H54 (cell line): ENCODE measurements at regions not wholly inside any gene's neighbourhood (a gene's known extent, or its start where the extent isn't known, plus 50 kb on each side); places are given as distances from the start of the nearest gene placed in this dataset.
"Not testable (repeated sequence)": the region's sequence is repeated elsewhere in the genome, so short reads cannot be mapped to it uniquely, and the experiment has no call there.

Experiments
- DNase-seq: peaks from one replicate; pipeline ENCODE4 v3.0.0; 2011; ENCODE audit warnings: low spot score, mixed read lengths; ENCODE audit not compliant: insufficient read length
- FAIRE-seq: peaks from 3 replicates; lab custom pipeline; 2011; peaks lifted over from hg19 to GRCh38; lab: Jason Lieb, UNC
- POLR2A ChIP-seq: IDR thresholded peaks from 2 replicates; pipeline ENCODE4 v1.6.1; 2011; ENCODE audit warnings: low read depth, mild to moderate bottlenecking, low read length

GRCh38 chr10:109215291-109216075, 707.8 kb downstream of the XPNPEP1 start:
- DNase-seq = no peak
- no peak for FAIRE-seq
- no peak for TF ChIP-seq POLR2A

- DNase-seq, FAIRE-seq: not testable (repeated sequence)
Measured at GRCh38 chr10:109214891-109215290, 708.4 kb downstream of the XPNPEP1 start.

- DNase-seq (no peak), FAIRE-seq (no peak)
- TF ChIP-seq POLR2A = no peak
Measured at GRCh38 chr10:109207361-109207760, 716.0 kb downstream of the XPNPEP1 start.

GRCh38 chr10:109205929-109206585, 717.3 kb downstream of the XPNPEP1 start:
- DNase-seq (no peak), FAIRE-seq (no peak)

GRCh38 chr10:109203646-109204353, 719.5 kb downstream of the XPNPEP1 start:
- DNase-seq = no peak
- FAIRE-seq = no peak
- TF ChIP-seq POLR2A = no peak

More at GRCh38 chr10:109205929-109206585, 717.3 kb downstream of the XPNPEP1 start:
- TF ChIP-seq POLR2A = no peak

GRCh38 chr10:109202111-109202510, 721.2 kb downstream of the XPNPEP1 start:
- no peak for FAIRE-seq
- no peak for TF ChIP-seq POLR2A
- DNase-seq = no peak

- DNase-seq = no peak
- FAIRE-seq = no peak
- no peak for TF ChIP-seq POLR2A
Measured at GRCh38 chr10:109200646-109201045, 722.7 kb downstream of the XPNPEP1 start.

- no peak for TF ChIP-seq POLR2A
Measured at GRCh38 chr10:109191823-109192222, 731.5 kb downstream of the XPNPEP1 start.

GRCh38 chr10:109191341-109191740, 732.0 kb downstream of the XPNPEP1 start:
- FAIRE-seq (no peak), DNase-seq (no peak)
- TF ChIP-seq POLR2A = no peak

More at GRCh38 chr10:109191823-109192222, 731.5 kb downstream of the XPNPEP1 start:
- FAIRE-seq (no peak), DNase-seq (no peak)

GRCh38 chr10:109187677-109188076, 735.6 kb downstream of the XPNPEP1 start:
- DNase-seq = no peak
- FAIRE-seq = no peak
- no peak for TF ChIP-seq POLR2A

- FAIRE-seq = no peak
Measured at GRCh38 chr10:109183366-109183765, 739.9 kb downstream of the XPNPEP1 start.

GRCh38 chr10:109178591-109178990, 744.7 kb downstream of the XPNPEP1 start:
- FAIRE-seq (no peak), DNase-seq (no peak)
- TF ChIP-seq POLR2A = no peak

More at GRCh38 chr10:109183366-109183765, 739.9 kb downstream of the XPNPEP1 start:
- DNase-seq = no peak
- TF ChIP-seq POLR2A = no peak

- TF ChIP-seq POLR2A = no peak
- FAIRE-seq = no peak
- DNase-seq = no peak
Measured at GRCh38 chr10:109174526-109174925, 748.8 kb downstream of the XPNPEP1 start.

- DNase-seq (no peak), FAIRE-seq (no peak)
- TF ChIP-seq POLR2A = no peak
Measured at GRCh38 chr10:109173937-109174336, 749.4 kb downstream of the XPNPEP1 start.
